ENCODE measurements at regions not wholly inside any gene's neighbourhood (a gene's known extent, or its start where the extent isn't known, plus 50 kb on each side); places are given as distances from the start of the nearest gene placed in this dataset.

DNA sequence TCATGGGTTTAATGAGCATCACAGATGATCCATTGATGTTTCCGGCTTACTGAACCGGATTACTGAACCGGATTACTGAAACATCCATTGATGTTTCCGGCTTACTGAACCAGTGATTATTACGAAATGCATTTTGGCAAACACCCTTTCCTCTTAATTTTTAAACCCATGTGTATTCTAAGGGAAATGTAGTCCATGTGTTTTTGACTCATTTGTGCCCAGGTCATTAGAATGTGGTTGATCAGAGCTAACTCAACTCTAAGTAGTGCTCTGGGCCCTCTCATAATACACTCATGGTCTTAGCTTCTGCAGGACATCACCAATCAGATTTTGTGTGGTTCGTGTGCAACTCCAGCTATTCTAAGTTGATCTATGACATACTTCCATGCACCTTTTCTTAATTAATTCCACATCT is 141.6 kb downstream of the SPATA18 start:
- no peaks in the 10 kb centered on the region for H3F3A ChIP-seq (ENCODE audit: insufficient read depth, low read length, poor library complexity, severe bottlenecking)
- H3K36me3 ChIP-seq (ENCODE audit: insufficient read depth, low read length) = no peaks in the 10 kb centered on the region

DNA sequence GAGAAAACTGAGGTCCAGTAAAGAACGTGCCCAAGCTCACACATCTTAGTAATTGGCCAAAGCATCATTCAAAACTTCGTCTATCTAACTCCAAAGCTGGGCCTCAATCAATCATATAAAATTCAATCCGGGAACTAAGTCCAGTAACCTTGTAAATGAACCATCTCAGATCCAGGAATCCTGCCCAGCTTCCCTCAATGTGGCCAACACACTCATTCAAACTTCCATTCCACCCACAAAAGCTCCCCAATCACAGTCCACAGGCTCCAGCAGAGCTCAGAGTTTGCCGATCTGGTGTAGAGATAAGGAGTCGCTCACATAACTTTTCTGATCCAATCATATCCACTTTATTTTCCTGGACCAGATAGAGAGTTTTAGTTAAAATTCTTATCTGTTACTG is 144.8 kb downstream of the SPATA18 start:
- H3K9me2 ChIP-seq (ENCODE audit: insufficient read depth, low read length) = no peaks in the 10 kb centered on the region
- H3K9ac ChIP-seq (ENCODE audit: low read length) = no peak overlapping the region
- TF ChIP-seq, protein P1, sequence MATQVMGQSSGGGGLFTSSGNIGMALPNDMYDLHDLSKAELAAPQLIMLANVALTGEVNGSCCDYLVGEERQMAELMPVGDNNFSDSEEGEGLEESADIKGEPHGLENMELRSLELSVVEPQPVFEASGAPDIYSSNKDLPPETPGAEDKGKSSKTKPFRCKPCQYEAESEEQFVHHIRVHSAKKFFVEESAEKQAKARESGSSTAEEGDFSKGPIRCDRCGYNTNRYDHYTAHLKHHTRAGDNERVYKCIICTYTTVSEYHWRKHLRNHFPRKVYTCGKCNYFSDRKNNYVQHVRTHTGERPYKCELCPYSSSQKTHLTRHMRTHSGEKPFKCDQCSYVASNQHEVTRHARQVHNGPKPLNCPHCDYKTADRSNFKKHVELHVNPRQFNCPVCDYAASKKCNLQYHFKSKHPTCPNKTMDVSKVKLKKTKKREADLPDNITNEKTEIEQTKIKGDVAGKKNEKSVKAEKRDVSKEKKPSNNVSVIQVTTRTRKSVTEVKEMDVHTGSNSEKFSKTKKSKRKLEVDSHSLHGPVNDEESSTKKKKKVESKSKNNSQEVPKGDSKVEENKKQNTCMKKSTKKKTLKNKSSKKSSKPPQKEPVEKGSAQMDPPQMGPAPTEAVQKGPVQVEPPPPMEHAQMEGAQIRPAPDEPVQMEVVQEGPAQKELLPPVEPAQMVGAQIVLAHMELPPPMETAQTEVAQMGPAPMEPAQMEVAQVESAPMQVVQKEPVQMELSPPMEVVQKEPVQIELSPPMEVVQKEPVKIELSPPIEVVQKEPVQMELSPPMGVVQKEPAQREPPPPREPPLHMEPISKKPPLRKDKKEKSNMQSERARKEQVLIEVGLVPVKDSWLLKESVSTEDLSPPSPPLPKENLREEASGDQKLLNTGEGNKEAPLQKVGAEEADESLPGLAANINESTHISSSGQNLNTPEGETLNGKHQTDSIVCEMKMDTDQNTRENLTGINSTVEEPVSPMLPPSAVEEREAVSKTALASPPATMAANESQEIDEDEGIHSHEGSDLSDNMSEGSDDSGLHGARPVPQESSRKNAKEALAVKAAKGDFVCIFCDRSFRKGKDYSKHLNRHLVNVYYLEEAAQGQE (IDR thresholded peaks at IDR 0.05; ENCODE audit: borderline replicate concordance) = no peak
- TF ChIP-seq EZH2 (IDR thresholded peaks at IDR 0.05; ENCODE audit: borderline replicate concordance, insufficient read depth, low read length, poor library complexity, severe bottlenecking) (no peak), POLR2AphosphoS5 (IDR thresholded peaks at IDR 0.05) (no peak), MXI1 (conservative IDR thresholded peaks at IDR 0.05; ENCODE audit: poor library complexity, severe bottlenecking) (no peak), RAD21 (conservative IDR thresholded peaks at IDR 0.05) (no peak), TAF1 (IDR thresholded peaks at IDR 0.05; ENCODE audit: low read depth) (no peak), SMC3 (conservative IDR thresholded peaks at IDR 0.05; ENCODE audit: poor library complexity) (no peak), EP300 (conservative IDR thresholded peaks at IDR 0.05; ENCODE audit: poor library complexity, severe bottlenecking) (no peak)
- TF ChIP-seq, protein P2, sequence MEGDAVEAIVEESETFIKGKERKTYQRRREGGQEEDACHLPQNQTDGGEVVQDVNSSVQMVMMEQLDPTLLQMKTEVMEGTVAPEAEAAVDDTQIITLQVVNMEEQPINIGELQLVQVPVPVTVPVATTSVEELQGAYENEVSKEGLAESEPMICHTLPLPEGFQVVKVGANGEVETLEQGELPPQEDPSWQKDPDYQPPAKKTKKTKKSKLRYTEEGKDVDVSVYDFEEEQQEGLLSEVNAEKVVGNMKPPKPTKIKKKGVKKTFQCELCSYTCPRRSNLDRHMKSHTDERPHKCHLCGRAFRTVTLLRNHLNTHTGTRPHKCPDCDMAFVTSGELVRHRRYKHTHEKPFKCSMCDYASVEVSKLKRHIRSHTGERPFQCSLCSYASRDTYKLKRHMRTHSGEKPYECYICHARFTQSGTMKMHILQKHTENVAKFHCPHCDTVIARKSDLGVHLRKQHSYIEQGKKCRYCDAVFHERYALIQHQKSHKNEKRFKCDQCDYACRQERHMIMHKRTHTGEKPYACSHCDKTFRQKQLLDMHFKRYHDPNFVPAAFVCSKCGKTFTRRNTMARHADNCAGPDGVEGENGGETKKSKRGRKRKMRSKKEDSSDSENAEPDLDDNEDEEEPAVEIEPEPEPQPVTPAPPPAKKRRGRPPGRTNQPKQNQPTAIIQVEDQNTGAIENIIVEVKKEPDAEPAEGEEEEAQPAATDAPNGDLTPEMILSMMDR (IDR thresholded peaks at IDR 0.05; ENCODE audit: poor library complexity, severe bottlenecking) = no peak

More for the DNA sequence above, 141.6 kb downstream of the SPATA18 start:
- Histone ChIP-seq H3K9ac (ENCODE audit: low read length) (no peak overlapping the region), H3K27ac (ENCODE audit: low read length) (no peak overlapping the region), H3K9me2 (ENCODE audit: insufficient read depth, low read length) (no peaks in the 10 kb centered on the region), H2AFZ (ENCODE audit: low read depth, low read length) (no peak overlapping the region), H3K79me2 (replicated peaks; ENCODE audit: insufficient read depth, low read length) (no peaks in the 10 kb centered on the region), H3K9me3 (ENCODE audit: low read length) (no peaks in the 10 kb centered on the region), H3K27me3 (ENCODE audit: insufficient read depth, low read depth, low read length) (no peaks in the 10 kb centered on the region), H3K4me2 (ENCODE audit: low read length) (no peak overlapping the region), H3K4me3 (ENCODE audit: low read length) (no peak overlapping the region), H4K20me1 (ENCODE audit: insufficient read depth) (no peaks in the 10 kb centered on the region)
- TF ChIP-seq TAF1 (IDR thresholded peaks at IDR 0.05; ENCODE audit: low read depth) (no peak), MXI1 (conservative IDR thresholded peaks at IDR 0.05; ENCODE audit: poor library complexity, severe bottlenecking) (no peak), EP300 (conservative IDR thresholded peaks at IDR 0.05; ENCODE audit: poor library complexity, severe bottlenecking) (no peak), EZH2 (IDR thresholded peaks at IDR 0.05; ENCODE audit: borderline replicate concordance, insufficient read depth, low read length, poor library complexity, severe bottlenecking) (no peak), RAD21 (conservative IDR thresholded peaks at IDR 0.05) (no peak), SMC3 (conservative IDR thresholded peaks at IDR 0.05; ENCODE audit: poor library complexity) (no peak), POLR2AphosphoS5 (IDR thresholded peaks at IDR 0.05) (no peak)
- TF ChIP-seq, protein P2 (IDR thresholded peaks at IDR 0.05; ENCODE audit: poor library complexity, severe bottlenecking) = no peak
- TF ChIP-seq, protein P1 (IDR thresholded peaks at IDR 0.05; ENCODE audit: borderline replicate concordance) = no peak

More for the DNA sequence above, 144.8 kb downstream of the SPATA18 start:
- no peak overlapping the region for H2AFZ ChIP-seq (ENCODE audit: low read depth, low read length)
- H3K27me3 ChIP-seq (ENCODE audit: insufficient read depth, low read depth, low read length) = no peaks in the 10 kb centered on the region
- no peaks in the 10 kb centered on the region for H3F3A ChIP-seq (ENCODE audit: insufficient read depth, low read length, poor library complexity, severe bottlenecking)
- no peaks in the 10 kb centered on the region for H3K36me3 ChIP-seq (ENCODE audit: insufficient read depth, low read length)
- H3K4me3 ChIP-seq (ENCODE audit: low read length) = no peak overlapping the region
- no peaks in the 10 kb centered on the region for H3K9me3 ChIP-seq (ENCODE audit: low read length)
- H4K20me1 ChIP-seq (ENCODE audit: insufficient read depth) = no peaks in the 10 kb centered on the region
- H3K4me2 ChIP-seq (ENCODE audit: low read length) = no peak overlapping the region
- H3K27ac ChIP-seq (ENCODE audit: low read length) = no peak overlapping the region
- no peaks in the 10 kb centered on the region for H3K79me2 ChIP-seq (replicated peaks; ENCODE audit: insufficient read depth, low read length)

All from neural cell (in vitro differentiated cells).